ENCODE measurements at regions not wholly inside any gene's neighbourhood (a gene's known extent, or its start where the extent isn't known, plus 50 kb on each side); places are given as distances from the start of the nearest gene placed in this dataset.
A peak's percentile ranks its signal among the peaks of the same experiment; 100 is the strongest.

GRCh38 chr6:164359036-164359435, 944.5 kb downstream of the QKI start:
- H3K27ac ChIP-seq (replicated peaks), result no peak overlapping the region
- peaks cover 22% of the 10 kb centered on the region for H3K9me3 ChIP-seq (replicated peaks)

GRCh38 chr6:164356814-164357213, 942.3 kb downstream of the QKI start:
- TF ChIP-seq CTCF (IDR thresholded peaks at IDR 0.05; ENCODE audit: borderline replicate concordance), result no peak
- no peak for DNase-seq
- Histone ChIP-seq H3K4me1 (no peaks in the 10 kb centered on the region), H3K36me3 (no peaks in the 10 kb centered on the region), H3K4me3 (no peak overlapping the region), H3K27me3 (ENCODE audit: low read depth) (no peaks in the 10 kb centered on the region), H3K27ac (replicated peaks) (no peak overlapping the region), H3K9me3 (replicated peaks) (peaks cover 22% of the 10 kb centered on the region)
- intact Hi-C loops (cut with micrococcal nuclease), result no loop called here

More at GRCh38 chr6:164359036-164359435, 944.5 kb downstream of the QKI start:
- no peak overlapping the region for H3K4me3 ChIP-seq
- DNase-seq, result no peak
- no peaks in the 10 kb centered on the region for H3K36me3 ChIP-seq
- no peak for TF ChIP-seq CTCF (IDR thresholded peaks at IDR 0.05; ENCODE audit: borderline replicate concordance)
- no peaks in the 10 kb centered on the region for H3K27me3 ChIP-seq (ENCODE audit: low read depth)
- intact Hi-C loops (cut with micrococcal nuclease), result no loop called here
- H3K4me1 ChIP-seq, result no peaks in the 10 kb centered on the region

DNA sequence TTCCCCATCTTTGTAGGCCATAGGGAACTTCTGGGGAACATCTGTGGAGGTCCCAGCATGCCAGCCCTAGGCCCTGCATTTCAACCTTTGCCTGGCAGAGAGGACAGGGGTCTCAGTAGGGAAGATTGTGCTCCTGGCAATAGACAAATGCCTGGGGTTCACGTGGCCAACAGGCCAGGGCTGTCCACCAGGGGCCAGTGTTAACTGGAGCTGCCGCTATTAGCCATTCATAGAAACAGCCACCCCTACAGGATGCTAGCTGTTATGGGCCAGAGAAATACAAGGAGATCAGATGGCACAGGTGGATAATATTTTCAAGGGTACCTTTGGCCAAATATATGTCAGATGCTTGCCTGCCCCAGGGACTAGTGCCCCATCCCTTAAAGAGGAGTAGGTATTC, 932.9 kb downstream of the QKI start:
- peaks cover 16% of the 10 kb centered on the region for H3K4me1 ChIP-seq
- H3K27ac ChIP-seq (replicated peaks), result no peak overlapping the region
- no peaks in the 10 kb centered on the region for H3K36me3 ChIP-seq
- H3K27me3 ChIP-seq (ENCODE audit: low read depth), result no peaks in the 10 kb centered on the region
- no peak for DNase-seq
- no peak overlapping the region for H3K4me3 ChIP-seq
- intact Hi-C loops (cut with micrococcal nuclease), result no loop called here
- TF ChIP-seq CTCF (IDR thresholded peaks at IDR 0.05; ENCODE audit: borderline replicate concordance), result no peak
- H3K9me3 ChIP-seq (replicated peaks), result no peaks in the 10 kb centered on the region

DNA sequence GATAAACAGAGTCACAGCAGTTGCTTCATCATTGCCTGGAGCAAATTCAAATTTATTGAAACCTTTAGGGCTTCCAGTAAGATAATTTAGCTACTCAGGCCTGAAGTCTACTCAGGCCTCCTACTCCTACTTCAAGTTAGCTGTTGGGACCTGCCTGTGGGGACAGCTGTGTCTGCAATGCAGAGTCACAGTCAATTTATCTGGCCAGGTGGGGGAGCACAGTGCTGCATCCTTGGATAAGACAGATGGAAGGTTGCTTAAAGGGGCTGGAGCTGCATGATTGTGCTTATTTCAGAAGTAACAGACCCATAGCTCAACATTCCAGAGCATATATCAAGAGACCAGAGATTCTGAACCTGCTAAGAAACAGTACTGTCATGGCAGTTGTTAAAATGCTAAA, 932.1 kb downstream of the QKI start:
- Histone ChIP-seq H3K36me3 (no peaks in the 10 kb centered on the region), H3K4me3 (no peak overlapping the region), H3K27me3 (ENCODE audit: low read depth) (no peaks in the 10 kb centered on the region), H3K4me1 (peaks cover 16% of the 10 kb centered on the region), H3K9me3 (replicated peaks) (no peaks in the 10 kb centered on the region), H3K27ac (replicated peaks) (no peak overlapping the region)
- TF ChIP-seq CTCF (IDR thresholded peaks at IDR 0.05; ENCODE audit: borderline replicate concordance), result peak; percentile 12
- DNase-seq, result no peak
- intact Hi-C loops (cut with micrococcal nuclease), result no loop called here

DNA sequence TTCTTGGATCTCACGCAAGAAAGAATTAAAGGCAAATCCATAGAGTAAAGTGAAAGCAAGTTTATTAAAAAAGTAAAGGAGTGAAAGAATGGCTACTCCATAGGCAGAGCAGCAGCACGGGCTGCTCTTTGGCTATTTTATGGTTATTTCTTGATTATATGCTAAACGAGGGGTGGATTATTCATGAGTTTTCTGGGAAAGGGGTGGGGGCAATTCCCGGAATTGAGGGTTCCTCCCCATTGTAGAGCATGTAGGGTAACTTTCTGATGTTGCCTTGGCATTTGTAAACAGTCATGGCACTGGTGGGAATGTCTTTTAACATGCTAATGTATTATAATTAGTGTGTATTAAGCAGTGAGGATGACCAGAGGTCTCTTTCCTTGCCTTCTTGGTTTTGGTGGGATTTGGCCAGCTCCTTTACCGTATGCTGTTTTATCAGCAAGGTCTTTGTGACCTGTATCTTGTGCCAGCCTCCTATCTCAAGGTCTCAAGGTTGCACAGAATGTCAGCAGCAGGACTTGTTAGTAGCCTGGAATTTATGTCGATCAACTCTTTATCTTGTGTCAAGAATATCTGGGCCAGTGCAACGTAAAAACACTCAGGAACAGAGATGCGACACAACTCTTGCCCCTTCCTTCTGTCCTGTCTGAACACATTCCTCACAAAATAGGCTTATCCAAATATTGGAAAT, 931.4 kb downstream of the QKI start:
- Histone ChIP-seq H3K9me3 (replicated peaks) (no peaks in the 10 kb centered on the region), H3K4me3 (no peak overlapping the region), H3K27ac (replicated peaks) (peak overlapping the region; percentile 39), H3K4me1 (peaks cover 16% of the 10 kb centered on the region), H3K36me3 (no peaks in the 10 kb centered on the region), H3K27me3 (ENCODE audit: low read depth) (no peaks in the 10 kb centered on the region)
- no peak for TF ChIP-seq CTCF (IDR thresholded peaks at IDR 0.05; ENCODE audit: borderline replicate concordance)
- intact Hi-C loops (cut with micrococcal nuclease), result no loop called here
- no peak for DNase-seq

All from left ventricle myocardium inferior (tissue), 1 donor.